ENCODE measurements at regions not wholly inside any gene's neighbourhood (a gene's known extent, or its start where the extent isn't known, plus 50 kb on each side); places are given as distances from the start of the nearest gene placed in this dataset.

DNA sequence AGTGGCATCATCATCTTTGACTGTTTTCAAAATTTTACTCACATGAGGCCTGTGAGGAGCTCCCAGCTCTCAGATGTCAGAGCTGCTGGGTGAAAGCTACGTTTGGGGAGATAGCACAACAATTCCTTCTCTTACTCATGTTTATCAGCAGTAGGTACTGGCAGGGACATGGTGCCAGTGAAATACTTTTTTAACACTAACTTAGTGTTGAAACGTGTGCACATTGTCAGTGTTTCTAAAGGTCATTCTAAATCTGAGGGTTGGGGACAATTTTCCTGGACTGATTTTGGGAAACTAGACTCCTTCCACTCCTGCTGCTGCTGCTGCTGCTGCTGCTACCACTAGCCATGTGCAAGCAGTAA lies 487.4 kb downstream of the PDCD6IP start:
- Mint-ChIP-seq H3K9me3 (peaks cover 60% of the 10 kb centered on the region), H3K4me1 (ENCODE audit: low read depth) (no peaks in the 10 kb centered on the region), H3K4me3 (no peak overlapping the region), H3K27ac (no peak overlapping the region), H3K36me3 (ENCODE audit: low read depth) (no peaks in the 10 kb centered on the region; the same call in 1 of the 2 replicates), H3K27me3 (ENCODE audit: insufficient read depth) (no peaks in the 10 kb centered on the region; the same call in 1 of the 2 replicates)
- DNase-seq: no peak
- TF ChIP-seq, protein P1, sequence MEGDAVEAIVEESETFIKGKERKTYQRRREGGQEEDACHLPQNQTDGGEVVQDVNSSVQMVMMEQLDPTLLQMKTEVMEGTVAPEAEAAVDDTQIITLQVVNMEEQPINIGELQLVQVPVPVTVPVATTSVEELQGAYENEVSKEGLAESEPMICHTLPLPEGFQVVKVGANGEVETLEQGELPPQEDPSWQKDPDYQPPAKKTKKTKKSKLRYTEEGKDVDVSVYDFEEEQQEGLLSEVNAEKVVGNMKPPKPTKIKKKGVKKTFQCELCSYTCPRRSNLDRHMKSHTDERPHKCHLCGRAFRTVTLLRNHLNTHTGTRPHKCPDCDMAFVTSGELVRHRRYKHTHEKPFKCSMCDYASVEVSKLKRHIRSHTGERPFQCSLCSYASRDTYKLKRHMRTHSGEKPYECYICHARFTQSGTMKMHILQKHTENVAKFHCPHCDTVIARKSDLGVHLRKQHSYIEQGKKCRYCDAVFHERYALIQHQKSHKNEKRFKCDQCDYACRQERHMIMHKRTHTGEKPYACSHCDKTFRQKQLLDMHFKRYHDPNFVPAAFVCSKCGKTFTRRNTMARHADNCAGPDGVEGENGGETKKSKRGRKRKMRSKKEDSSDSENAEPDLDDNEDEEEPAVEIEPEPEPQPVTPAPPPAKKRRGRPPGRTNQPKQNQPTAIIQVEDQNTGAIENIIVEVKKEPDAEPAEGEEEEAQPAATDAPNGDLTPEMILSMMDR (IDR thresholded peaks at IDR 0.05): no peak

GRCh38 chr3:34292605-34293300 lies 494.3 kb downstream of the PDCD6IP start:
- Mint-ChIP-seq H3K27ac (no peak overlapping the region), H3K27me3 (ENCODE audit: insufficient read depth) (no peaks in the 10 kb centered on the region), H3K4me1 (ENCODE audit: low read depth) (no peaks in the 10 kb centered on the region), H3K4me3 (no peak overlapping the region), H3K9me3 (peaks cover 61% of the 10 kb centered on the region), H3K36me3 (ENCODE audit: low read depth) (no peaks in the 10 kb centered on the region)
- no peak for DNase-seq
- TF ChIP-seq, protein P1 (IDR thresholded peaks at IDR 0.05): no peak

- H3K27me3 Mint-ChIP-seq (ENCODE audit: insufficient read depth): no peaks in the 10 kb centered on the region
- H3K4me1 Mint-ChIP-seq (ENCODE audit: low read depth): no peaks in the 10 kb centered on the region
- no peak overlapping the region for H3K27ac Mint-ChIP-seq
- TF ChIP-seq, protein P1 (IDR thresholded peaks at IDR 0.05): no peak
- DNase-seq: no peak
- H3K4me3 Mint-ChIP-seq: no peak overlapping the region
- no peaks in the 10 kb centered on the region for H3K36me3 Mint-ChIP-seq (ENCODE audit: low read depth)
- H3K9me3 Mint-ChIP-seq: peaks cover 51% of the 10 kb centered on the region
Observed at GRCh38 chr3:34294240-34294639, 495.8 kb downstream of the PDCD6IP start.

GRCh38 chr3:34296796-34297195 lies 498.4 kb downstream of the PDCD6IP start:
- no peak overlapping the region for H3K4me3 Mint-ChIP-seq
- TF ChIP-seq, protein P1 (IDR thresholded peaks at IDR 0.05): no peak
- no peaks in the 10 kb centered on the region for H3K36me3 Mint-ChIP-seq (ENCODE audit: low read depth)
- peaks cover 47% of the 10 kb centered on the region for H3K9me3 Mint-ChIP-seq
- H3K27me3 Mint-ChIP-seq (ENCODE audit: insufficient read depth): no peaks in the 10 kb centered on the region
- no peak overlapping the region for H3K27ac Mint-ChIP-seq
- no peaks in the 10 kb centered on the region for H3K4me1 Mint-ChIP-seq (ENCODE audit: low read depth)
- DNase-seq: no peak

- Mint-ChIP-seq H3K4me1 (ENCODE audit: low read depth) (no peaks in the 10 kb centered on the region), H3K27me3 (ENCODE audit: insufficient read depth) (no peaks in the 10 kb centered on the region), H3K4me3 (no peak overlapping the region), H3K27ac (no peak overlapping the region), H3K9me3 (peaks cover 47% of the 10 kb centered on the region), H3K36me3 (ENCODE audit: low read depth) (no peaks in the 10 kb centered on the region)
- TF ChIP-seq, protein P1 (IDR thresholded peaks at IDR 0.05): no peak
- no peak for DNase-seq
Observed at GRCh38 chr3:34298653-34299052, 500.2 kb downstream of the PDCD6IP start.
